GM12878 (cell line): ENCODE measurements at regions not wholly inside any gene's neighbourhood (a gene's known extent, or its start where the extent isn't known, plus 50 kb on each side); places are given as distances from the start of the nearest gene placed in this dataset.

Experiments
- ATAC-seq: fragments of 200-7000 bp; cut with Tn5 transposase; 3 replicates; pipeline ENCODE4 v1.9.1; 2020; ENCODE audit warnings: mild to moderate bottlenecking, moderate library complexity
- BruUV-seq: library from RNA; stranded (reverse); fragments of 400-500 nt; replicated peaks from 2 replicates; lab custom pipeline; 2021; lab: Mats Ljungman, UMichigan
- CTCF ChIA-PET: fragments of 300-600 bp; sonication (Branson Sonifier 250); formaldehyde crosslinking; extraction: SDS; loops from one replicate; lab custom pipeline; 2021; ENCODE audit warnings: inconsistent platforms; lab: Yijun Ruan, JAX
- POLR2A ChIA-PET: fragments of 350-600 bp; formaldehyde crosslinking; extraction: SDS; loops from one replicate; lab custom pipeline; 2021; ENCODE audit warnings: inconsistent platforms; lab: Charles Lee
- RAD21 ChIA-PET: fragments of 300-600 bp; sonication (Branson Sonifier 250); formaldehyde crosslinking; loops from one replicate; lab custom pipeline; 2023; ENCODE audit warnings: antibody characterized with exemption; ENCODE audit not compliant: unreplicated experiment; lab: Charles Lee
- SMC1A ChIA-PET: fragments of 300-600 bp; sonication (Branson Sonifier 250); formaldehyde crosslinking; loops from one replicate; lab custom pipeline; 2023; ENCODE audit not compliant: unreplicated experiment, uncharacterized antibody; lab: Charles Lee
- DNase-seq: peaks from one replicate; pipeline ENCODE4 v3.0.0-alpha.2; 2011; ENCODE audit warnings: low read depth, low spot score
- FAIRE-seq: peaks from 3 replicates; lab custom pipeline; 2011; peaks lifted over from hg19 to GRCh38; lab: Jason Lieb, UNC
- H2AFZ ChIP-seq: 2 replicates; pipeline ENCODE4 v1.6.0; 2011; ENCODE audit warnings: low read depth, low read length, control low read depth; ENCODE audit not compliant: control insufficient read depth
- H3K27ac ChIP-seq: 2 replicates; pipeline ENCODE4 v1.5.1; 2011; ENCODE audit warnings: control low read depth; ENCODE audit not compliant: control insufficient read depth, insufficient read depth
- H3K27me3 ChIP-seq, 2 experiments: replicated peaks in 1 of 2; 2 replicates each; pipeline versions ENCODE4 v1.6.0 to v1.6.1; 2011; ENCODE audit warnings: low read length in 1 of 2; ENCODE audit not compliant: control insufficient read depth in 2 of 2, insufficient read depth in 2 of 2
- H3K36me3 ChIP-seq, 2 experiments: 2 replicates each; pipeline ENCODE4 v1.5.1; 2011; ENCODE audit warnings: low read length in 1 of 2; ENCODE audit not compliant: control insufficient read depth in 2 of 2, insufficient read depth in 2 of 2
- H3K4me1 ChIP-seq: 2 replicates; pipeline ENCODE4 v1.6.1; 2011; ENCODE audit warnings: mild to moderate bottlenecking, low read length, moderate library complexity, mixed read lengths; ENCODE audit not compliant: control insufficient read depth, insufficient read depth
- H3K4me2 ChIP-seq: 2 replicates; pipeline ENCODE4 v1.6.0; 2011; ENCODE audit warnings: control low read depth; ENCODE audit not compliant: control insufficient read depth, insufficient read depth
- H3K4me3 ChIP-seq: fragments of 200-600 bp; sonication (generic); 2 replicates; pipeline ENCODE4 v1.5.1; 2016
- H3K79me2 ChIP-seq: 2 replicates; pipeline ENCODE4 v1.6.0; 2011; ENCODE audit warnings: low read length; ENCODE audit not compliant: control insufficient read depth, insufficient read depth
- H3K9ac ChIP-seq: 2 replicates; pipeline ENCODE4 v1.8.0; 2011; ENCODE audit warnings: low read length, control low read depth, mixed read lengths; ENCODE audit not compliant: control insufficient read depth, insufficient read depth
- H3K9me3 ChIP-seq: replicated peaks from 3 replicates; pipeline ENCODE4 v1.5.1; 2011; ENCODE audit warnings: mild to moderate bottlenecking, low read length; ENCODE audit not compliant: control insufficient read depth, insufficient read depth
- H4K20me1 ChIP-seq: 2 replicates; pipeline ENCODE4 v1.6.0; 2011; ENCODE audit not compliant: control insufficient read depth, insufficient read depth
- CBX5 ChIP-seq: sonication (generic); IDR thresholded peaks from 2 replicates; pipeline ENCODE4 v1.6.1; 2016; ENCODE audit warnings: low read depth, moderate library complexity, mild to moderate bottlenecking, inconsistent platforms
- CHD1 ChIP-seq: IDR thresholded peaks from 2 replicates; pipeline ENCODE4 v1.6.1; 2012; ENCODE audit warnings: low read depth, low read length, improper control_type of control experiment
- FOXK2 ChIP-seq: fragments of 450-650 bp; IDR thresholded peaks from 2 replicates; pipeline ENCODE4 v1.6.1; 2017; ENCODE audit warnings: mild to moderate bottlenecking, moderate library complexity
- HDAC2 ChIP-seq: fragments of 200-600 bp; sonication (generic); IDR thresholded peaks from 2 replicates; pipeline ENCODE4 v1.6.1; 2017
- HSF1 ChIP-seq: fragments of 150-350 bp; IDR thresholded peaks from 2 replicates; pipeline ENCODE4 v1.6.1; 2014; ENCODE audit warnings: mild to moderate bottlenecking, low read depth, low read length
- KAT2A ChIP-seq: conservative IDR thresholded peaks from 2 replicates; pipeline ENCODE4 v1.6.1; 2011; ENCODE audit warnings: low read depth, low read length; ENCODE audit not compliant: control insufficient read depth
- LARP7 ChIP-seq: fragments of 450-650 bp; IDR thresholded peaks from 2 replicates; pipeline ENCODE4 v1.6.1; 2017; ENCODE audit warnings: mild to moderate bottlenecking
- MAX ChIP-seq: IDR thresholded peaks from 2 replicates; pipeline ENCODE4 v1.6.1; 2012; ENCODE audit warnings: low read depth, low read length, improper control_type of control experiment
- MXI1 ChIP-seq: fragments of 150-350 bp; IDR thresholded peaks from 2 replicates; pipeline ENCODE4 v1.6.1; 2011; ENCODE audit warnings: low read depth, mild to moderate bottlenecking, inconsistent platforms, low read length, improper control_type of control experiment
- PAX5 ChIP-seq: IDR thresholded peaks from 2 replicates; pipeline ENCODE4 v1.6.1; 2011; ENCODE audit warnings: low read depth, low read length, borderline replicate concordance
- PRDM15 ChIP-seq: fragments of 450-650 bp; formaldehyde crosslinking; IDR thresholded peaks from 2 replicates; pipeline ENCODE4 v1.4.0; 2020; ENCODE audit warnings: mild to moderate bottlenecking, moderate library complexity
- RELB ChIP-seq: fragments of 450-650 bp; IDR thresholded peaks from 2 replicates; pipeline ENCODE4 v1.6.1; 2017; ENCODE audit warnings: low read depth, mild to moderate bottlenecking, moderate library complexity
- TCF12 ChIP-seq: IDR thresholded peaks from 2 replicates; pipeline ENCODE4 v1.6.1; 2011; ENCODE audit warnings: low read depth, mild to moderate bottlenecking, low read length
- TCF3 ChIP-seq: IDR thresholded peaks from 2 replicates; pipeline ENCODE4 v1.6.1; 2012; ENCODE audit warnings: low read depth, mild to moderate bottlenecking, low read length, borderline replicate concordance; ENCODE audit not compliant: insufficient read depth
- USF2 ChIP-seq: IDR thresholded peaks from 2 replicates; pipeline ENCODE4 v1.6.1; 2011; ENCODE audit warnings: low read depth, low read length, improper control_type of control experiment, borderline replicate concordance
- YY1 ChIP-seq: IDR thresholded peaks from 2 replicates; pipeline ENCODE4 v1.6.1; 2011; ENCODE audit warnings: low read depth, mild to moderate bottlenecking, low read length
- ZNF384 ChIP-seq: IDR thresholded peaks from 2 replicates; pipeline ENCODE4 v1.6.1; 2012; ENCODE audit warnings: low read depth, mild to moderate bottlenecking, low read length, improper control_type of control experiment, borderline replicate concordance
- ZSCAN29 ChIP-seq: fragments of 450-650 bp; IDR thresholded peaks from 2 replicates; pipeline ENCODE4 v1.6.1; 2017; ENCODE audit warnings: mild to moderate bottlenecking, moderate library complexity
- WGBS: methylation state at CpG from one replicate; pipeline ENCODE4 v1.1.6; 2016; ENCODE audit warnings: low lambda C conversion rate; ENCODE audit not compliant: insufficient replicate concordance, insufficient coverage; ENCODE audit errors: missing lambda C conversion rate; 5-methylcytosine and 5-hydroxymethylcytosine counted together
- in situ Hi-C: fragments of 300-500 bp; cut with MboI; formaldehyde crosslinking; loops from 9 replicates; pipeline ENCODE4 v1.14.3; 2018; ENCODE audit warnings: mixed read lengths
- intact Hi-C: fragments of 100-400 bp; cut with micrococcal nuclease; formaldehyde crosslinking; loops from one replicate; pipeline ENCODE4 v1.14.2; 2022; ENCODE audit not compliant: unreplicated experiment

- BruUV-seq = no TSS peak
- ATAC-seq (no peak), FAIRE-seq (no peak), DNase-seq (no peak)
- 60% methylated on average over 1 of the region's 1 CpG for WGBS
- Histone ChIP-seq H3K9ac (no peak overlapping the region), H4K20me1 (no peaks in the 10 kb centered on the region), H2AFZ (no peak overlapping the region), H3K4me3 (no peak overlapping the region), H3K27ac (no peak overlapping the region), H3K4me1 (no peaks in the 10 kb centered on the region), H3K79me2 (no peaks in the 10 kb centered on the region), H3K4me2 (no peak overlapping the region), H3K27me3 (no peaks in the 10 kb centered on the region), H3K9me3 (no peaks in the 10 kb centered on the region), H3K36me3 (no peaks in the 10 kb centered on the region)
- intact Hi-C loops (no loop called here), in situ Hi-C loops (no loop called here)
- ChIA-PET POLR2A (no interaction called here), CTCF (interaction anchor here (0.6 to 0.9 kb wide), 2 partner anchors 18 to 367 kb away, joined by 3 read pairs; no protein-coding TSS in a partner anchor), RAD21 (no interaction called here), SMC1A (interaction anchor here (0.9 to 2.5 kb wide), 4 partner anchors 8 to 18 kb away, joined by 3 to 7 read pairs (median 3); no protein-coding TSS in a partner anchor)
- no peak for TF ChIP-seq KAT2A
- no peak for TF ChIP-seq MXI1
- no peak for TF ChIP-seq TCF3
- no peak for TF ChIP-seq USF2
- no peak for TF ChIP-seq ZSCAN29
- no peak for TF ChIP-seq LARP7
- no peak for TF ChIP-seq HSF1
- TF ChIP-seq ZNF384 = no peak
- no peak for TF ChIP-seq MAX
- no peak for TF ChIP-seq FOXK2
- no peak for TF ChIP-seq HDAC2
- TF ChIP-seq PRDM15 (CRISPR knock-in tag) = no peak
- no peak for TF ChIP-seq YY1
- TF ChIP-seq RELB = no peak
- TF ChIP-seq CBX5 = no peak
- TF ChIP-seq TCF12 = no peak
- no peak for TF ChIP-seq CHD1
- TF ChIP-seq PAX5 = no peak
These were observed 632.6 kb downstream of the RPL10L start for GRCh38 chr14:46018846-46019420.
